ENCODE measurements at regions not wholly inside any gene's neighbourhood (a gene's known extent, or its start where the extent isn't known, plus 50 kb on each side); places are given as distances from the start of the nearest gene placed in this dataset.

- intact Hi-C loops (cut with DNase I; ENCODE audit: low total_unique reads): no loop called here
- Histone ChIP-seq H3K4me1 (no peaks in the 10 kb centered on the region), H3K4me3 (no peak overlapping the region), H3K9me3 (no peaks in the 10 kb centered on the region), H3K27ac (no peak overlapping the region), H3K36me3 (no peaks in the 10 kb centered on the region), H3K27me3 (no peaks in the 10 kb centered on the region)
- DNase-seq (no peak), ATAC-seq (no peak)
- in situ Hi-C loops (cut with MboI; ENCODE audit: low sequenced_read_pairs in 4 of 4): no loop called here
- TF ChIP-seq POLR2A (IDR thresholded peaks at IDR 0.05): no peak
- TF ChIP-seq, protein P1, sequence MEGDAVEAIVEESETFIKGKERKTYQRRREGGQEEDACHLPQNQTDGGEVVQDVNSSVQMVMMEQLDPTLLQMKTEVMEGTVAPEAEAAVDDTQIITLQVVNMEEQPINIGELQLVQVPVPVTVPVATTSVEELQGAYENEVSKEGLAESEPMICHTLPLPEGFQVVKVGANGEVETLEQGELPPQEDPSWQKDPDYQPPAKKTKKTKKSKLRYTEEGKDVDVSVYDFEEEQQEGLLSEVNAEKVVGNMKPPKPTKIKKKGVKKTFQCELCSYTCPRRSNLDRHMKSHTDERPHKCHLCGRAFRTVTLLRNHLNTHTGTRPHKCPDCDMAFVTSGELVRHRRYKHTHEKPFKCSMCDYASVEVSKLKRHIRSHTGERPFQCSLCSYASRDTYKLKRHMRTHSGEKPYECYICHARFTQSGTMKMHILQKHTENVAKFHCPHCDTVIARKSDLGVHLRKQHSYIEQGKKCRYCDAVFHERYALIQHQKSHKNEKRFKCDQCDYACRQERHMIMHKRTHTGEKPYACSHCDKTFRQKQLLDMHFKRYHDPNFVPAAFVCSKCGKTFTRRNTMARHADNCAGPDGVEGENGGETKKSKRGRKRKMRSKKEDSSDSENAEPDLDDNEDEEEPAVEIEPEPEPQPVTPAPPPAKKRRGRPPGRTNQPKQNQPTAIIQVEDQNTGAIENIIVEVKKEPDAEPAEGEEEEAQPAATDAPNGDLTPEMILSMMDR (IDR thresholded peaks at IDR 0.05 in 4 of 5, conservative IDR thresholded peaks at IDR 0.05 in 1 of 5): no peak
These were observed 209.1 kb upstream of the ADCY2 start for GRCh38 chr5:7186818-7187217.

DNA sequence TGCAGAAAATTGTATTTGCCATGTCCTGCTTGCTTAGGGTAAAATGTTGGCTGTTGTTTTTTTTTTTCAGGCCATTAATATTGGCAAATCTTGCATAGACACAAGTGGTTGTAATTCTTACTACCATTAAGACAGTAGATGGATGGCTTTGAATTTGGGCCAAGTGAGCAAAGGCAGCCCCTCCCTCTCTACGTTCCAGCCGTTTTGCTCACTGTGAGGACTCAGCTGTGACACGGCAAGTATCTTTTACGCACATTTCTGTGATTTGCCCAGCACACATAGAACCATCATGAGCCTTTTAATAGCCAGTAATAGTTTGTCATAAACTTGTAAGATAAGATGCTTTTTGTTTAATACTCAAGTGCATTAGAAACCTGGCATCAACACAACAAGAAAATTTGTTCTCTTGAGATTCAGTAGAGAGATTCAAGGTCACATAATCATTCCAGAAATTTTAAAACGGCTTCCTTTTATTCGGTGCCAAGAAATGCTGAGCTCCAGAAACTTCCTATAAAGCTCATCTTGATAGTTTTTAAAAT lies 205.2 kb upstream of the ADCY2 start:
- Histone ChIP-seq H3K36me3 (no peaks in the 10 kb centered on the region), H3K9me3 (no peaks in the 10 kb centered on the region), H3K27ac (no peak overlapping the region), H3K4me3 (no peak overlapping the region), H3K27me3 (no peaks in the 10 kb centered on the region), H3K4me1 (no peaks in the 10 kb centered on the region)
- DNase-seq: no peak
- intact Hi-C loops (cut with DNase I; ENCODE audit: low total_unique reads) (no loop called here), in situ Hi-C loops (cut with MboI; ENCODE audit: low sequenced_read_pairs in 4 of 4) (no loop called here)
- TF ChIP-seq, protein P1 (IDR thresholded peaks at IDR 0.05 in 4 of 5, conservative IDR thresholded peaks at IDR 0.05 in 1 of 5): no peak
- no peak for TF ChIP-seq POLR2A (IDR thresholded peaks at IDR 0.05)
- no peak for ATAC-seq

DNA sequence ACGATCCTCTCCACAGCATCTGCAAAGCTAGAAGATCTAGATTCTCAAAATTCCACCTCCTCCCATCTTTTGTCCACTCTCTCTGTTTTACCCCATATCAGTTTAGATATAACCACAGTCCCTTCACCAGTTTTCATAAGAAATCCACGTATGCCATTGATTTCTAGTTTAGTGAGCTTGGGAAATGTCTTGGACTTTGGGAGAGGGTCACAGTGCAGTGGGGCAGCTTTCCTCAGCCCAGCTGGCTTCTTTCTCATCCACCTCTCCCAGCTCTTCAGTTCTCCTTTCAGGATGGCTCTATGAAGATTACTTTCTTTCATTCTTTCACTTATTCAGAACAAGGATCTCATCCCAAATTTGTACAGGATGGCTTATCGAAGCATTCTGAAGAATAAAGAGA lies 203.9 kb upstream of the ADCY2 start:
- Histone ChIP-seq H3K9me3 (no peaks in the 10 kb centered on the region), H3K36me3 (no peaks in the 10 kb centered on the region), H3K4me1 (no peaks in the 10 kb centered on the region), H3K27me3 (no peaks in the 10 kb centered on the region), H3K27ac (no peak overlapping the region), H3K4me3 (no peak overlapping the region)
- in situ Hi-C loops (cut with MboI; ENCODE audit: low sequenced_read_pairs in 4 of 4): no loop called here
- intact Hi-C loops (cut with DNase I; ENCODE audit: low total_unique reads): no loop called here
- no peak for TF ChIP-seq POLR2A (IDR thresholded peaks at IDR 0.05)
- TF ChIP-seq, protein P1 (IDR thresholded peaks at IDR 0.05 in 4 of 5, conservative IDR thresholded peaks at IDR 0.05 in 1 of 5): no peak
- DNase-seq (no peak), ATAC-seq (no peak)

DNA sequence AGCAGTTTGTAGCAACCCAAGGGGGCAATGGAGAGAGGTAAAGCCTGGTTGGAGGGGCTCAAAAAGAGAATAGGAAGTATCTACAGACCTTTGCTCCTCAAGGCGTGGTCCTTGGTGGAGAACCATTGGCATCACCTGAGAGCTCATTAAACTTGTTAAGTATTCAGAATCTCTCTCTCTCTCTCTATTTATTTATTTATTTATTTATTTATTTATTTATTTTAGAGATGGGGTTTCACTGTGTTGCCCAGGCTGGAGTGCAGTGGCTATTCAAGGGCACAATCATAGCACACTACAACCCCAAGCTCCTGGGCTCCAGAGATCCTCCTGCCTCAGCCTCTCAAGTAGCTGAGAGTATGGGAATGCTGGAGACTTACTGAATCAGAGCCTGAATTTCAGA lies 193.1 kb upstream of the ADCY2 start:
- in situ Hi-C loops (cut with MboI; ENCODE audit: low sequenced_read_pairs in 4 of 4): no loop called here
- TF ChIP-seq, protein P1 (IDR thresholded peaks at IDR 0.05 in 4 of 5, conservative IDR thresholded peaks at IDR 0.05 in 1 of 5): no peak
- no peak for TF ChIP-seq POLR2A (IDR thresholded peaks at IDR 0.05)
- no peak overlapping the region for H3K4me3 ChIP-seq

DNA sequence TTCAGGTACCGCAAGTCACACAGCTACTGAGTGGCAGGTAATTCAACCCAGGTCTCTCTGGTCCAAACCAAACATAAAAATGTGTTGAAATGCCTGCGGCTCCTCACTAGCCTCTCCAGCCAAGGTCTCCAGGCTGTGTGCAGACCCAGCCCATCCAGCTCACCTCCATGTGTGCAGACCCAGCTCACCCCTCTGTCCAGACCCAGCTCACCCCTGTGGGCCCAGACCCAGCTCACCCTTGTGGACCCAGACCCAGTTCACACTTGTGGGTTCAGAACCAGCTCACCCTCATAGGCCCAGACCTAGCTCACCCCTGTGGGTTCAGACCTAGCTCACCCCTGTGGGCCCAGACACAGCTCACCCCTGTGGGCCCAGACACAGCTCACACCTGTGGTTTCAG lies 188.0 kb upstream of the ADCY2 start:
- TF ChIP-seq POLR2A (IDR thresholded peaks at IDR 0.05): no peak
- TF ChIP-seq, protein P1 (IDR thresholded peaks at IDR 0.05 in 4 of 5, conservative IDR thresholded peaks at IDR 0.05 in 1 of 5): no peak
- H3K4me3 ChIP-seq: no peak overlapping the region
- in situ Hi-C loops (cut with MboI; ENCODE audit: low sequenced_read_pairs in 4 of 4) (no loop called here), intact Hi-C loops (cut with DNase I; ENCODE audit: low total_unique reads) (no loop called here)
- no peak overlapping the region for H3K27ac ChIP-seq
- no peaks in the 10 kb centered on the region for H3K36me3 ChIP-seq
- no peaks in the 10 kb centered on the region for H3K9me3 ChIP-seq
- DNase-seq: no peak
- H3K4me1 ChIP-seq: no peaks in the 10 kb centered on the region
- H3K27me3 ChIP-seq: no peaks in the 10 kb centered on the region
- ATAC-seq: no peak

More for the DNA sequence above, 193.1 kb upstream of the ADCY2 start:
- H3K36me3 ChIP-seq: no peaks in the 10 kb centered on the region
- no peaks in the 10 kb centered on the region for H3K27me3 ChIP-seq
- DNase-seq: no peak
- H3K4me1 ChIP-seq: no peaks in the 10 kb centered on the region
- no peak for ATAC-seq
- no peak overlapping the region for H3K27ac ChIP-seq
- H3K9me3 ChIP-seq: no peaks in the 10 kb centered on the region
- intact Hi-C loops (cut with DNase I; ENCODE audit: low total_unique reads): no loop called here

Measured in gastrocnemius medialis (tissue), 4 donors.